HG02610 (cell line): ENCODE measurements at regions not wholly inside any gene's neighbourhood (a gene's known extent, or its start where the extent isn't known, plus 50 kb on each side); places are given as distances from the start of the nearest gene placed in this dataset.

Source experiments
- ATAC-seq: cut with Tn5 transposase; IDR thresholded peaks from one replicate; pipeline ENCODE4 v1.9.1; 2021; ENCODE audit warnings: mild to moderate bottlenecking, moderate library complexity; ENCODE audit not compliant: unreplicated experiment

GRCh38 chr4:22122062-22122461 is 173.5 kb upstream of the KCNIP4 start:
- no peak for ATAC-seq

GRCh38 chr4:22115262-22115661 is 166.7 kb upstream of the KCNIP4 start:
- ATAC-seq = no peak

- ATAC-seq = no peak
Measured at GRCh38 chr4:22103768-22104167, 155.2 kb upstream of the KCNIP4 start.

GRCh38 chr4:22099896-22100295 is 151.3 kb upstream of the KCNIP4 start:
- no peak for ATAC-seq

GRCh38 chr4:22097596-22097995 is 149.0 kb upstream of the KCNIP4 start:
- ATAC-seq = no peak

GRCh38 chr4:22094217-22094616 is 145.6 kb upstream of the KCNIP4 start:
- no peak for ATAC-seq

GRCh38 chr4:22093126-22093525 is 144.6 kb upstream of the KCNIP4 start:
- no peak for ATAC-seq

- no peak for ATAC-seq
Measured at GRCh38 chr4:22091906-22092305, 143.3 kb upstream of the KCNIP4 start.

- no peak for ATAC-seq
Measured at GRCh38 chr4:22091352-22091717, 142.8 kb upstream of the KCNIP4 start.

GRCh38 chr4:22090661-22091351 is 142.2 kb upstream of the KCNIP4 start:
- no peak for ATAC-seq

- no peak for ATAC-seq
Measured at GRCh38 chr4:22077571-22077970, 129.0 kb upstream of the KCNIP4 start.

GRCh38 chr4:22072726-22073125 is 124.2 kb upstream of the KCNIP4 start:
- ATAC-seq = no peak

- no peak for ATAC-seq
Measured at GRCh38 chr4:22072240-22072639, 123.7 kb upstream of the KCNIP4 start.

- ATAC-seq = peak; percentile 93
Measured at GRCh38 chr4:22071749-22072148, 123.2 kb upstream of the KCNIP4 start.

- no peak for ATAC-seq
Measured at GRCh38 chr4:22070256-22070655, 121.7 kb upstream of the KCNIP4 start.

GRCh38 chr4:22063613-22064012 is 115.0 kb upstream of the KCNIP4 start:
- ATAC-seq = no peak

- no peak for ATAC-seq
Measured at GRCh38 chr4:22062676-22063075, 114.1 kb upstream of the KCNIP4 start.

- ATAC-seq = no peak
Measured at GRCh38 chr4:22055954-22056353, 107.4 kb upstream of the KCNIP4 start.

- ATAC-seq = no peak
Measured at GRCh38 chr4:22052076-22052475, 103.5 kb upstream of the KCNIP4 start.

- ATAC-seq = no peak
Measured at GRCh38 chr4:22048323-22048722, 99.8 kb upstream of the KCNIP4 start.

- ATAC-seq = no peak
Measured at GRCh38 chr4:22047793-22048192, 99.2 kb upstream of the KCNIP4 start.

- no peak for ATAC-seq
Measured at GRCh38 chr4:22045051-22045630, 96.6 kb upstream of the KCNIP4 start.

GRCh38 chr4:22031423-22031822 is 82.9 kb upstream of the KCNIP4 start:
- no peak for ATAC-seq
